ENCODE measurements at regions not wholly inside any gene's neighbourhood (a gene's known extent, or its start where the extent isn't known, plus 50 kb on each side); places are given as distances from the start of the nearest gene placed in this dataset.
"Not testable (repeated sequence)": the region's sequence is repeated elsewhere in the genome, so short reads cannot be mapped to it uniquely, and the experiment has no call there.

GRCh38 chr13:80550971-80551441 is 210.1 kb upstream of the SPRY2 start:
- DNase-seq (ENCODE audit: low spot score): no peak

- DNase-seq (ENCODE audit: low spot score): no peak
Measured at GRCh38 chr13:80548915-80549314, 208.0 kb upstream of the SPRY2 start.

- DNase-seq (ENCODE audit: low spot score): no peak
Measured at GRCh38 chr13:80547885-80548825, 207.2 kb upstream of the SPRY2 start.

- no peak for DNase-seq (ENCODE audit: low spot score)
Measured at GRCh38 chr13:80547341-80547740, 206.4 kb upstream of the SPRY2 start.

GRCh38 chr13:80533175-80533574 is 192.2 kb upstream of the SPRY2 start:
- DNase-seq (ENCODE audit: low spot score): no peak

- no peak for DNase-seq (ENCODE audit: low spot score)
Measured at GRCh38 chr13:80530902-80531301, 190.0 kb upstream of the SPRY2 start.

- DNase-seq (ENCODE audit: low spot score): no peak
Measured at GRCh38 chr13:80530191-80530590, 189.3 kb upstream of the SPRY2 start.

- DNase-seq (ENCODE audit: low spot score): no peak
Measured at GRCh38 chr13:80529734-80530133, 188.8 kb upstream of the SPRY2 start.

GRCh38 chr13:80528733-80529132 is 187.8 kb upstream of the SPRY2 start:
- no peak for DNase-seq (ENCODE audit: low spot score)

- no peak for DNase-seq (ENCODE audit: low spot score)
Measured at GRCh38 chr13:80527400-80527799, 186.5 kb upstream of the SPRY2 start.

GRCh38 chr13:80524447-80525215 is 183.7 kb upstream of the SPRY2 start:
- no peak for DNase-seq (ENCODE audit: low spot score)

- no peak for DNase-seq (ENCODE audit: low spot score)
Measured at GRCh38 chr13:80523134-80523533, 182.2 kb upstream of the SPRY2 start.

- not testable (repeated sequence) for DNase-seq (ENCODE audit: low spot score)
Measured at GRCh38 chr13:80522463-80522862, 181.5 kb upstream of the SPRY2 start.

GRCh38 chr13:80516818-80517348 is 176.0 kb upstream of the SPRY2 start:
- no peak for DNase-seq (ENCODE audit: low spot score)

- no peak for DNase-seq (ENCODE audit: low spot score)
Measured at GRCh38 chr13:80515296-80515695, 174.4 kb upstream of the SPRY2 start.

GRCh38 chr13:80513196-80513595 is 172.3 kb upstream of the SPRY2 start:
- no peak for DNase-seq (ENCODE audit: low spot score)

- no peak for DNase-seq (ENCODE audit: low spot score)
Measured at GRCh38 chr13:80510686-80511085, 169.8 kb upstream of the SPRY2 start.

- no peak for DNase-seq (ENCODE audit: low spot score)
Measured at GRCh38 chr13:80509264-80509663, 168.3 kb upstream of the SPRY2 start.

GRCh38 chr13:80508031-80508430 is 167.1 kb upstream of the SPRY2 start:
- DNase-seq (ENCODE audit: low spot score): no peak

- no peak for DNase-seq (ENCODE audit: low spot score)
Measured at GRCh38 chr13:80504453-80504852, 163.5 kb upstream of the SPRY2 start.

GRCh38 chr13:80502359-80502758 is 161.4 kb upstream of the SPRY2 start:
- no peak for DNase-seq (ENCODE audit: low spot score)

- DNase-seq (ENCODE audit: low spot score): no peak
Measured at GRCh38 chr13:80501556-80501955, 160.6 kb upstream of the SPRY2 start.

Measured in HuH-7 (cell line).